ENCODE measurements at regions not wholly inside any gene's neighbourhood (a gene's known extent, or its start where the extent isn't known, plus 50 kb on each side); places are given as distances from the start of the nearest gene placed in this dataset.

DNA sequence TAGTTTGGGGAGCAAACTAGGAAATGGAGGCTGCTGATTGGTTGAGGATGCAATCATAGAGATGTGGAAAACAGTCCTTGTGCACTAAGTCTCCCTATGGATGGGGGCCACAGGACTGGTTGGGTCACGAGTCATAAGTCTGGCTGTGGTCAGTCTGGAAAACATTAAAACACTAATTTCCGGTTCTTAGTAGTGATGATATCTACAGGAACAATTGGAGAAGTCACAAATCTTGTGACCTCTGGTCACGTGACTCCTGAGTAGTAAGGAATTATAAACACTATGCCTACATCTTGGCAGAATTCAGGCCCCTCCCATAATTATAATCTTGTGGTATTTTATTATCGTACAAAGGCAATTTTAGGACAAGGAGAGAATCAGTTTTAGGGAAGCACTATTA lies 317.3 kb upstream of the ARPP21 start:
- no peak for DNase-seq

DNA sequence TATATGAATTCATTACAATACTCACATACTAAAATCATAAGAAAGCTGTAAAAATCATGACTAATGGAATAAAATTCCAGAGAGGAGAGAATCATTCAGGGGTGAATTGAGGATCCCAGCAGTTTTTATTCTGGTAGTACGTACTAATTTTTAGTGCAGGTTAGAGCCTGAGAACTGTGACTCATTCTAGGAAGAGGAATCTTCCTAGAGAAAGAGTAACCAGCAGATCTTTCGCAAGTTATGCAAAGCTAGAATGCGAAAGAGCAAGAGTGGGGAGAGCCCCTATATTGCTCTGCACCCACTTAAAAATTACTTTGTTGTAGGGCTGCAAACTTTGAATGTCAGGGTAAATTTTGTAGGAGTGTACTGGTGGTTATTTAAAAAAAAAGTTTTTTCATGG lies 303.6 kb upstream of the ARPP21 start:
- DNase-seq: no peak

DNA sequence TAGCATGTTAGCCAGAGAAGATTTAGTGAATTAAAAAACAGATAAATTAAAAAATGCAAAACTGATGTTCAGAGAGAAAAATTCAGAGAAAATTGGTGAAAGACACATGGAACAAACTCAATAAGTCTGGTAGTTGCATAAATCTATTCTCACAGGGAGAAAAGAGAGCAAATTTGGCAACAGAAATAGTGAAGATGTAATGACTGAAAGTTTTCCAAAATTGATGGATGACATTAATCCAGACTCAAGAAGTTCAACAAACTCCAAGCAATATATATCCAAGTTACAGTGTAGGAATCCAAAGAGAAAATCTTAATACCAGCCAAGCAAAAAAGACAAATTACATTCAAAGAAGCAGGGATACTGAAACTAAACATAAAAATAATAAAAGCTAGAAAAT lies 302.7 kb upstream of the ARPP21 start:
- no peak for DNase-seq

DNA sequence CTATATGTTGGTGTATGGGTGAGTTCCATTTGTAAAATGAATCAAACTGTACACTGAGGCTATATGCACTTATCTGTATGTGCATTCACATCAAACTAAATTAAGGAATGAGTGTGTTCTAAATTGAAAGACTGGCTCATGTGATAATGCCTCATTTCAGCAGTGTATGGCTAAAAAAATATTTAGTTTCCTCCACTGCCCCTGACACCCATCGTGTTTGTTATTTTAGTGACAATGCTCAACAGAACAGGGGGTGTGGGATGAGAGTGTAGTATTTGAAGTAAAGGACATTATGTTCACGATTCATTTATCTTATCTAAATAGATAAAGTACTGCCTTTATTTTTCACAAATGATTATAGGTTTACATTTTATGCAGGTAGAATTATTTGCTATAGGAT lies 301.1 kb upstream of the ARPP21 start:
- no peak for DNase-seq

DNA sequence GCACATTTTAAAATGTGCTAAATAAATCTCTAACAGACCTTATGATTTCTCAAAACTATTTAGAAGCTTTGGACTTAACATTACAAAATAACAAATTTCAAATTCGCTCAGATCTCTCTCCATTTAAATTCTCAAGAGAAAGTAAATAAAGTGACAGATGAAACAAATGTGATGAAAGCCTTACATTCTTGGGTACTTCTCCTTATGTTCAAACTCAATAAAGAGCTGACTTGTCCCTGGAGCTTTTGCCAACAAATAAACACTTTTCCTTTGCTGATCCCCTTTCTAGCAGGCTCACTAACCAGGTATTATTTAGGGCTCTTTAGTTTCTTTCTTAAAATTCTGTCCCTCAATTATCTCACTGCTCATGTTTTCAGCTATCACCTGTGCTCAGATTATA lies 259.1 kb upstream of the ARPP21 start:
- no peak for DNase-seq

DNA sequence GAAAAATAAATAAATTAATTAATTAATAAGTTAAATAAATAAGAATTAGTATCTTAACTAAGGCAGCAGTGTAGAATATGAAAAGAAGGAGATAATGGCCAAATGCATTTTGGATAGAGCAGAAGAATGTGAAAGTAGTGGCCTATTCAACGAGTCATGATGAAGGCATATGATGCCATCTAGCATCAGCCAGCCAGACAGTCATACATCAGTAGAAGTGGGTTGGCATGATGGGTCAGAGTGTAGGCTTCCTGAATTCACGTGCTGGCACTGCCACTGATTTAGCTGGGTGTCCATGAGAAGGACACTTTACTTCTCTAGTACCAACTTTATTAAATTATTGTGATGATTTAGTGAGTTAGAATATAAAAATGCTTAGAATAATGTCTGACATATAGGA lies 256.1 kb upstream of the ARPP21 start:
- no peak for DNase-seq

DNA sequence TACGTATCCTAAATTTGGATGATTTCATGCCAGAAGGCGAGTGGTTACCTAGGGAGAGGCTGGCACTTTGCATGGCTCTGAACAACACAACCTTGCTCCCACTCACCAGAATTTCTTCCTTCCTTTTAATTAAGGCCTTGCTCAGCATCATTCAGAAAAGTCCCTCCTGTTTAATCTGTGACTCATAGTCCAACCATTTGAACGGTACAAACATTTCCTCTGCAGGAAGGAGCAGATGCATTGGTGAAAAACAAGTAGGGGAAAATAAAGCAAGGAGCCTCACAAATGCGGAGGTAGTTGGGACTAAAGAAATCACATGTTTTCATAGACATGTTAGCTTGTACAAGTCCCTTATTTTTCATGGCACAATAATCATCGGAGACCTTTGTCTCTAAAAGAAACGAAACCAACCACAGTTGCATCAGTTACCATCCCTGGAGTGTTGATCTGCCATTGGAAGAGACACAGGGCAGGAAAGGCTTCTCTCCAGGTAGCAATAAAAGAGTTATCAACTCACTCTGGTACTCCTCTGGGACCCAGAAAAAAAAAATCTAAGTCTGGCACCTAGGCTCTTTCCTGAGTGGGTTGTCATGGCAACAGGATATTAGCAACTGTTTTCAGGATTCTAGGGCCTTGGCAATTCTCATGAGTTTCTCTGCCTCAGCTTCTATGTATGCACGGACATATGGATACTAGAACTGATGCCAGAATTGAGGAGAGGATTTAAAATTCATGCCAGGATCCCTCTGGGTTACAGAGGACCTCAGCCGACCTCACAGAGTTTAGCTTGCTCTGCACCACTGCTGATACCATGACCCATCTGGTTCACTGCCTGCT lies 255.4 kb upstream of the ARPP21 start:
- DNase-seq: no peak

DNA sequence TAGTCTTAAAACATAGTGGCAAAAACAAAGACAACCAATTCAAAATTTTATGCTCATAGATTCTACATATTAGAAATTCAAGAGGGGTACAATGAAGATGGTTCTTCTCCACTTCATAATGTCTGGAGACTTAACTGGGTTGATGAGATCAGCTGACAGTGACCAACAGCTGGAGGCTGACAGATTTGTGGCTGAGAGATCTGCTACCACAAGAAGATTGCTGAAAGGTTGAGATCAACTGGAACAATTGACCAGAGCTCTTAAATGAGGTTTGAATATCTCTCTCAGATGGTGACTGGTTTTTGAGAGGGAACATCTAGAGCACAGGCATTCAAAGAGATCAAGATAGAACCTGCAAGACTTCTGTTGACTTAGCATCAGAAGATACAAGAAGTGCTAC lies 254.1 kb upstream of the ARPP21 start:
- no peak for DNase-seq

DNA sequence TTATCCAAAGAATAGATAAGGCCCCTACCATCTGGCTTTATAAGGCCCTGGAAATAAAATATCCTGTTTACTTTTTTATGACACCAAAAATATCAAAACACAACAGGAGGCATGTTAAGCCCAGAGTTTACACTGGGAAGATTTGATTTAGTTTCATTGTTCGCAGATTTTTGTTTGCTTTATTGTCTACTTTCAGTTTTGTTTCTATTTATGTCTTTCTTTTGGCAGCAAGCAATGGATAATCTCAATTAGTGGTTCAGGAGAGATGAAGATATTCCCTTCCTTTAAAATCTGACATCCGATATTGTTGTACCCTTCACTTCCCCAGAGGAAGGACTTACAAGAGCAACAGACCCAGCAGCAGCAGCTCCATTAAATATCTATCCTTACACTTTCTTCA lies 249.4 kb upstream of the ARPP21 start:
- no peak for DNase-seq

DNA sequence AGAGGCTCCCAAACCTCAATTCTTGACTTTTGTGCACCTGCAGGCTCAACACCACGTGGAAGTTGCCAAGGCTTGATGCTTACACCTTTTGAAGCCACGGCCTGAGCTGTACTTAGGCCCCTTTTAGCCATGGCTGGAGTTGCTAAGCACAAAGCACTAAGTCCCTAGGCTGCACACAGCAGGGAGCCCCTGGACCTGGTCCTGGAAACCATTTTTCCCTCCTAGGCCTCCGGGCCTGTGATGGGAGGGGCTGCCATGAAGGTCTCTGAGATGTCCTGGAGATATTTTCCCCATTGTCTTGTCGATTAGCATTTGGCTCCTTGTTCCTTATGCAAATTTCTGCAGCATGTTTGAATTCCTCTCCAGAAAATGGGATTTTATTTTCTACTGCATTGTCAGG lies 247.1 kb upstream of the ARPP21 start:
- DNase-seq: no peak

DNA sequence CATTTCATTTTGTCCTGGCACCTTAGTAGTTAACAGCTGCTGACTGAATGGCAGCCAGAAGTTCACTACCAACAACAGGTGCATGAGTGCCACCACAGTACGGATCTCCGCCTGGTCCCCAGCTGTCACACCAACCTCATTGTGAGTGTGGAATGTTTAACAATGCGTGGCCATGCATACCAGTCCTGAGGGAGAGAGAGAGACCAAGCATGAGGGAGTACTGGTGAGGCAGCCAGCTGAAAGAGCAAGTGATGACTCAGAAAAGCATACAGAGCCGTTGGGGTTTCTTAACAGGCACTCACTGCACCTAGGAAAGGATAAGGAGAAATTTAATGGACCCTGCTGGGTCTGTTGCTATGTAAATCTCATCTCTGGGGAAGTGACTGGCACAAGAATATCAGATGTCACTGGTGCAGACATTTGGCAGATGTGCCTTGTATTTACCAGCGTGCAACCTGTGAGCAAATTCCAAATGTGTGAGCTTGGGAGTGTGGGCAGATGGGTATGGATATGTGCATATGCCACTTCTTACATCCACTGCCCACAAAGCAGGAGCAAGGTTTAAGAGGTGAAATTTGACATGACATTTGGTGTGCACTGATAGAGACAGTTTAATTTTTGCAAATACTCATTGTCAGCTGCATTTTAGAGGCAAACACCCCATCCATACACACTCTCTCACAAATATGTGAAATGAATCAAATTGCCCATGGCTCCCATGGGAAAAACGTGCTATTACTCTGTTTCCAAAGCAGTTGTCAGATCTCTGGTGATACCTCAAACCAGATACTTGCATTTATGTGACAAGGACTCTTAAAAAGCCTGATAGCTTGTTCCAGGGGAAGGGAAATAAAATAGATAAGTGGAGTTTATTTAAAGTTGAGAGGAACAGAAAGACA lies 245.2 kb upstream of the ARPP21 start:
- DNase-seq: no peak

DNA sequence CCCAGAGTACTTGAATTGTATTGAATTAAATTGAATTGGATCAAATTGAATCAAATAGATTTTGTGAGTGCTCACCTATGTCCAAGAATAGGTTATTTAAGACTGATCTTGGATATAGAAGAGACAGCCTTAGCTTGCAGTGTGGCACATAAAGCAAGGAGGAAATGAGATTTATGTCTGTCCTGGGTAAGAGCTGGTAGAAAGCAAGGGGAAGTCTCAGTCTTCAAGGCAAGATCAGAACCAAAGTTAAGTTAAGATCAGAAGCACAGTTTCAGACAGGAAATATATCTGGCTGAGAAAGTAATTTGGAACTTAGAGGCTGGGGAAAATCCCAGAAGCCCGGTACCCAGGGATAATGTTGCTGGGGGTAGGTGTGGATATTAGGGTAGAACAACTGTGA lies 244.4 kb upstream of the ARPP21 start:
- DNase-seq: no peak

DNA sequence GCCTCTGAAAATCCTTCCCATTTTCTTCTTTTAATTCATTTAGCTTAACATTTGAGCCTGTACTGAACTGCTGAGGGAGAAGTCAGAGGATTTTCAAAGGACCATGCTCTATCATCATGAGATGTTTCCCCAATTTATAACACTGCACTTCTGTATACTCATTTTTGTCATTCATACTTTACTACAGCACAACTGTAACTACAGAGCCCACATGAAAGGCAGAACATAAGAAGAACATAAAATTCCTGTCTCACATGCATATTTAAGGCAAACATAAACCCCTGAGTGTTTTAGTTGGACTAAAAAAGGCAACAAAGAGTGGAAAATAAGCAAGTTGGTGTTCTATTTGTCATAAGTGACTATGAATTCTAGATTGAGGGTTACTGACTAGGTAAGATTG lies 237.7 kb upstream of the ARPP21 start:
- no peak for DNase-seq

DNA sequence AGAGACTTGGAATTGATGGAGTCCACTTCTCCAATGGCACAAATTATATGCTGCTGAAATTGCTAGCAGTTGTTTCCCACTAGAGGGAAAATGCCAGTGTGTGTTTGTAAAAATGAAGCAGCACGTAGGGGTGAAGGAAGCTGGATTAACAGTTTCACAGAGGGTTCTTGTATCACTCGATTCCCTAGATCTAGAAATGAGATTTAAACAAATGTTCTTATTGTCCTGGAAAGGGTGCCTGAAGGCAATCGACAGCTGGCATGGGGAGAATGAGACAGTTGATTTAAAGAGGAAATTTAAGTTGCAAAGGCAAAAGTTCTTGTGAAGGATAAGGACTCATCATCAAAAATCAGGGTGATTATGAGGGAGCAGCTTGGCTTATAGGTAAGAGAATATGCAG lies 234.8 kb upstream of the ARPP21 start:
- DNase-seq: no peak

DNA sequence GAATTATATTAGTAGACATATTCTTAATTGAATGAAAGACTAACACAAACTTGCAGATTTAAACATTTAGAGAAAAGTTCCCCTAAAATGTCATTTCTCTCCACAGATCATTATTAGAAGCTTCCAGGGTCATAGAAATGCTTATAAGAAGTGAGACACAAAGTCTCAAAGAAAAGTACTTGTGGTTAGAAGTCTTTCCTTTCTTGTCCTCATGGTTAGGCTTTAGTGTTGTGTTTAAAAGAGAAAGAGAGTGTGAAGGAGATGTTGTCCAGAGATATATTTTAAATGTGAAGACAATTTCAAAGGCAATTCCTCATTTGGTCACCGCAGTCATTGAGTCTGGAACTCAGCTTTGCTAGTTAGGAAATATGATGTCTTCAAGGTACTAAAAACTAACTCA lies 230.4 kb upstream of the ARPP21 start:
- no peak for DNase-seq

DNA sequence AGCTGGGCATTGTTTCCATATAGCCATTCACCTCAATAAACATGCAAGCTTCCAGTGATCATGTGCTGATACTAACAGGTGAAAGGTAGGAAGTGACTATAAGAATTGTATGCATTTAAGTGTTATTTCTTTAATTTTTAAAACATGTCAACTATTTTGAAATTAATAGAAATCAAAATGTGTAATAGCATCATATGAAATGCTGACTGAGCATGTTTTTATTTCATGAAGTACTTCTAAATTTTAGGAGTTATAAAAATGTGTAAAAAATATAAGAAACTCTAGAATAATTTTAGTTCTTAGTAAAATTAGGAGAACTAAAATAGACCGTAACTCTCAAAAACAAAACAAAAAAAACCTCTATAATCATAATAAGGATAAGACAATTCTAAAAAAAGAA lies 229.3 kb upstream of the ARPP21 start:
- DNase-seq: no peak

DNA sequence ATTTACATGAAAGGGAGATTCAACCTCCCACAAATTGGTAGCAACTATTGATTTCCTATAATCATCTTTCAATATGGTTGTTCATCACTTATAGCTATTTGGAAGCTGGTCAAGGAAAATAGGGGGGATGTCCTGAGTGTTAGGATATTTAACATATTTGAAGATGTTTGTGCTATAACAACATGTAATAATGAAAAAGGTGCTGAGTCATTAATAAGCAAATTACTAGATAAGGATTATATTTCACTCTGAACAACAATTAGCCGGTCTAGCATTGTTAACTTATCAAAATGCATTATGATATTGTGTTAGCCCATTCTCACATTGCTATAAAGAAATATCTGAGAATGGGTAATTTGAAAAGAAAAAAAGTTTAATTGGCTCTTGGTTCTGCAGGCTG lies 225.8 kb upstream of the ARPP21 start:
- no peak for DNase-seq

DNA sequence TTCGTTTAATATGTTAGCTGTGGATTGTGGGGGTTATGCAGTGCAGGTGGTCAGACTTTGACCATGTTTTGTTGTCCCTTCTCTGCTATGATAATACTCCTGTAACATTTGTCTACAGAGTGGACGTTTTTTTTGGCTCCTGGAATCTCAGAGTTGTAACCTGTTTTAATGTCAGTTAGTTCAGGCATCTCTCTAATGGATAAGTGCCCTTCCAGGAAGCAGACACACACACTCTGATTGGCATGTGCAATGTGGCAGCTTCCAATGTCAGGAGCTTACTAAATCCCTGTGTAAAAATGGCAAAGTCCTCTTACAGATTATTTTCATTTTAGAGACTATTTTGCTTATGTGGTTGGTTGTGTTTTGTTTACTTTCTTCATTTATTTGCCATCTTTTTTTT lies 222.2 kb upstream of the ARPP21 start:
- no peak for DNase-seq

DNA sequence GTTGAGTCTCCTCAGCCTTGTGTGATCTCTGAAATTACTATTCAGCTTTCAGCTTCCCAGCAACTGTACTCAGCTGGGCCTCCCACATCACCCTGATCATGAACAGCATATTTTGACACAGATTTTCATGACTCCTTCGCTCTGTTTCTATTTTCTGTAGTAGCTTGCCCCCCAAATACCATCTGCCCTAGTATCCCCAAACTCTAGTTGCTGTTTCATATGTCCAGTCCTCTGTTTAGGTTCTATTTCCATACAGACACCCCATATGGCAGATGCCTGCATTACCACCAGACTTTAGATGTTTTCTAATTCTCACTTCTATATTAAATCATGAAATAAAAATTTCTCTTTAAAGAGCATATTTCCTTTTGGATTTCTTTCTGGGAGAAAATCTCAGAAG lies 217.2 kb upstream of the ARPP21 start:
- no peak for DNase-seq

DNA sequence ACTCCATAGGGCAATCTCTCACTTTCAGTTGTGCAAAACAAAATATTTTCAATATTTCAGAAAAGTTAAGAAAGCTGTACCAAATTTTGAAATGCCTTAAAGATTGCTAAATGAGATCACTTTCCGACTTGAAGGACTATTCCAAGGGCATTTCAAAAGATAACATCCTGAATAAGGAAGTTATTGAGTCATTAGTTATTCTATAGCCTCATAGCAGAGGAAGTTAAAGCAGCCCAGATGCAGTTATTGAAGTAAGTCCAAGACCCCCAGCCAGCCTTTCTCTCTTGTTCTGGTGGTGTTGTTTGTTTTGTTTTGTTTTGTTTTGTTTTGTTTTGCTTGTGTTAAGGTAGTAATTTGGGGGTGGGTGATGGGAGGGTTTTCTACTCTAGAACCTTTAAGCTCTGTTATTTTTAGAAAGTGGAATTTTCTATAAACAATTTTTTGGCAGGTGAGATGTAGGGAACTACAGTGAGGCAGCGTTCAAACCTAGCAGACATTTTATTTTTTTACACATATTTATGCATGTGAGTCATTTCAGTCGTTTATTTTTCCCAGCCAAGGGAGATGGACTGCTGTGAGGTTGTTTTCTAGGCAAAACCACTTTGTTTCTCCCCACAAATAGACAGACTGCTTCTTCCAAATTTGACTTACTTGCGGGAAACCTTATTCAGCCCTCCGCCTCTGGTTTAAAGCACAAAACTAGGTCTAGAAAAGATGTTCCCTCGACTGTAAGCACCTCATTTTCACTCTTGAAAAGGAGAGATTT lies 216.3 kb upstream of the ARPP21 start:
- DNase-seq: no peak

DNA sequence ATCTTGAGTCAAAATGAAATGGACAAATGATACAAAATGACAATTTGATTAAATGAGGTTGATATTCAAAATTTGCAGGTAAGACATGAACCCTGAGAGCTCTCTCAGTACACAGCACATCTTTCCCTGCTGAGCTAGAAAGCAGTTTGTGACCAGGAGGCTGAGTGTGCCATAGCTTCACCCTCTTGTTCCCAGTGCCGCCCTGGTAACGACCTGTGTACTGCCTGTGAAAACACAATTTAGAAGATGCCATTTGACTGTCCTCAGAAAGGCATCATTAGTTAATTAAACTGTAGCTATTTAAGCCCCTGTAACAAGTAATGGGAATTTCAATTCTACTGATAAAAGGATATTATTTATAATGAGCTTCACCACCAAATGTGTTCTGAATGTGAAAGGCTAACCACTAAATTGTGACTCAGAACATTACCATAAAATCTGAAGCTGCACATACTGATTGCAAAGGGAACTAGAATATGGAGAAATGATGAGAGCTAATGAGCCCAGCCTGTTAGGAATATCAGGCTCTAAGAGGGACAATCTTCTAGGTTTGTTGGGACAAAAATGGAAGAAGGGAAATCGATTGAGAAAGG lies 212.9 kb upstream of the ARPP21 start:
- no peak for DNase-seq

DNA sequence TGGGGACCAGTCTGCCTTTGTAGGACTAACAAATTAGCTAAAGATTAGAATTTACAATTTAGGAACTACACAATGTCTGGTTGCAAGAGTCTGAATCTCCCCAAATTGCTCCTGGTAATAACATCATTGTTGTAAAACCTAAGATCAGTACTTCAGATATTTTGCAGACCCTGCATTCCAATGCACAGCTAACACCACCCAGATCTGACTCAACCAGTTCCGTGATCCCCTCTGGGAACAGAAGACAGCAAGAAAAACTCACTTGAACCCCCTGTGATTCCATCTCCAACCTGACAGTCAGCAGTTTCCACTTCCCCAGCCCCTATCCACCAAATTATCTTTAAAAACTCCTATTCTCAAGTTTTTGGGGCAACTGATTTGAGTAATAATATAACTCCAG lies 201.9 kb upstream of the ARPP21 start:
- no peak for DNase-seq

DNA sequence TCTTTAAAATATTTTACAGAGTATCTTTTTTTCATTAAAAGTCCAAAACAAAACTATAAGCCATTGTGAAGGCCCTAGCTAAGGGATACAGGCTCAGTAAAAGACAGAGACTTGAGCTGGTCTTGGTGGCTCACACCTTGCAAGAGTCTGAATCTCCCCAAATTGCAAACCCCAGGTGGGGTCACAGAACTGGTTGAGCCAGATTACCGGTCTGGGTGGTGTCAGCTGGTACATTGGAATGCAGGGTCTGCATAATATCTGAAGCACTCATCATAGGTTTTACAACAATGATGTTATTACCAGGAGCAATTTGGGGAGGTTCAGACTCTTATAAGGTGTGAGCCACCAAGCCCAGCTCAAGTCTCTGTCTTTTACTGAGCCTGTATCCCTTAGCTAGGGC lies 201.2 kb upstream of the ARPP21 start:
- no peak for DNase-seq
